ENCODE measurements at regions not wholly inside any gene's neighbourhood (a gene's known extent, or its start where the extent isn't known, plus 50 kb on each side); places are given as distances from the start of the nearest gene placed in this dataset.

- DNase-seq (no peak), ATAC-seq (no peak)
- intact Hi-C loops (cut with DNase I, micrococcal nuclease): no loop called here
- H3K36me3 ChIP-seq (ENCODE audit: low read depth): peaks cover 3% of the 10 kb centered on the region
- TF ChIP-seq CTCF (IDR thresholded peaks at IDR 0.05): no peak
- no peak overlapping the region for H3K4me3 ChIP-seq
- H3K9me3 ChIP-seq: no peaks in the 10 kb centered on the region
- no peaks in the 10 kb centered on the region for H3K4me1 ChIP-seq (ENCODE audit: low read depth)
These were observed 54.2 kb upstream of the MAP2 start for GRCh38 chr2:209369656-209370055.

GRCh38 chr2:209371407-209371806 is 52.4 kb upstream of the MAP2 start:
- intact Hi-C loops (cut with DNase I, micrococcal nuclease): no loop called here
- peaks cover 2% of the 10 kb centered on the region for H3K9me3 ChIP-seq
- no peak for TF ChIP-seq CTCF (IDR thresholded peaks at IDR 0.05)
- no peak for DNase-seq
- no peak for ATAC-seq
- H3K36me3 ChIP-seq (ENCODE audit: low read depth): peaks cover 3% of the 10 kb centered on the region
- no peak overlapping the region for H3K4me3 ChIP-seq
- no peaks in the 10 kb centered on the region for H3K4me1 ChIP-seq (ENCODE audit: low read depth)
